ENCODE measurements at regions not wholly inside any gene's neighbourhood (a gene's known extent, or its start where the extent isn't known, plus 50 kb on each side); places are given as distances from the start of the nearest gene placed in this dataset.

DNA sequence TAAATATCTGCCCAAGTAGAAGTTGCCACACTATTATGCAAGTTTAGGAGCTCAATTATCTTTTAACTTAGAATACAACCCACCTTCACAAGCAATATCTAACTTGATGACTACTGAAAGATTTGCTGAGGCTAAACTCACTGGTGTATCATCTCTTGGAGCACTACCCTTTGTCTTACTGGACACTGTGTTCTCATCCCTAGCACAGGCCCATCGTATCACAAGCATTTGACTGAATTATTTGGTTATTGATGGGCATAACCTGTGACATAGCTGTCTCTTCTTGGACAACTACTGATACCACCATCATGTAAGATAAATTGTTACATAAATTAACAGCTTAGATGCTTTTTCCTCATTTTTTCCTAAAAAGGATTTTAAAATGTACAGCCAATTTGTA, 216.2 kb upstream of the THBS1 start:
- DNase-seq = no peak
- intact Hi-C loops (cut with DNase I) = no loop called here

DNA sequence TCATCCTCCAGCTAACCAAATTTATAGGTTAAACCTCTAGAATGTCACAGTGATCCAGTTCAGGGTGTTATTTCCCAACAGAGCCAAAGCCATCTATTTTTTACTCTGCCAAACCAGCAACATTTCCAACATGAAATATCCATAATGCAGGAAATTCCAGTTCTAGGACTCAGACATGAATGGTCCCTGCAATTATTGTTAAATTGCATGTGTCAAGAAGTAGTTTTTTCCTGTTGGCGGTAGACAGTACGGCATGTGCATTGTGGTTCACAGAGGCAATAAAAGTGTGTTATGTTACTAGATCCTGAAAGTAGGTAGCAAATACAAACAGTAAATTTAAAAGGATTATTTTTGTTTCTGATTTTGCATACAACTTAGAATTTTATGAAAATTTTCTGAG, 215.7 kb upstream of the THBS1 start:
- intact Hi-C loops (cut with DNase I) = no loop called here
- DNase-seq = no peak

DNA sequence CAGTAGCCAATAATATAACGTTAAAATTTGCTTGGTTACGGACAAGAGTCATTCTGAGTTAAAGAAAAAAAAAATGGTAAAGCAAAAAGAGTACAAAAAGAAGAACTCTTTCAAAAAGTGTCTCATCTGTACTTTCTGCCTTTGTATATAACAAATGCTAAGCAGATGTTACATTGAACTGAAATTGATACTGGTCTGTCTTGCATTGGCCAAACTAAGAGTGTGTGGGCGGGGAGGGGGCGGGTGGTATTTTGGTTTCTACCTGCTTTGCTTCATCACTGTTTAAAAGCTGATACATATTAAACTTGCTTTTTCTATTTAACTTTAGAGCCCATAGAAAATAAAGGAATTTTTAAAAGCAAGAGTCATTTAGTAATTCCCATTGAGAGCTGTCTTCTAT, 215.0 kb upstream of the THBS1 start:
- no peak for DNase-seq
- intact Hi-C loops (cut with DNase I) = no loop called here

DNA sequence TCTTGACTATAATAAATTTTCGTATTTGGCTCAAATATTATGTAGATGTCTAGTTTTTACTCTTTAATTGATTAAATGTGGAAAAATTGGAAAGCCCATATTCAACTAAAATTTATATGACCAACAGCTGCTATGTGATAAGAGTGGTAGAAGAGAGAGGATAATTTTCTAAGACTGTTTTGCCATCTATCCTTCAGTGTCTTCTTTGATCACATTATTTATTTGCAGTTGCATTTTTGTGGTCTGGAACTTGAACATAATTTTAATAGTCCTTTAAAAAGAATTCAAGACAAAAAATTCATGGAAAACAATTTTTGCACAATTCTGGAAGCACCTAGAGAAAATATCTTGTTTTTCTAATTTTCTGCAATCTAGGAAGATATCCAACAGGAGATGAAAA, 213.3 kb upstream of the THBS1 start:
- DNase-seq = no peak
- intact Hi-C loops (cut with DNase I) = no loop called here

DNA sequence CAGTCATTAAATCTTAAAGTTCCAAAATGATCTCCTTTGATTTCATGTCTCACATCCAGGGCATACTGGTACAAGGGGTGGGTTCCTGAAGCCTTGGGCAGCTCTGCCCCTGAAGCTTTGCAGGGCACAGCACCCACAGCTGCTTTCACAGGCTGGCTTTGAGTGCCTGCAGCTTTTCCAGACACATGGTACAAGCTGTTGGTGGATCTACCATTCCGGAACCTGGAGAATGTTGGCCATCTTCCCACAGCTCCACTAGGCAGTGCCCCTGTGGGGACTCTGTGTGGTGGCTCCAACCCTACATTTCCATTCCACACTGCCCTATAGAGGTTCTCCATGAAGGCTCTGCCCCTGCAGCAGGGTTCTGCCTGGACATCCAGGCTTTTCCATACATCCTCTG, 211.1 kb upstream of the THBS1 start:
- intact Hi-C loops (cut with DNase I) = no loop called here
- DNase-seq = no peak

DNA sequence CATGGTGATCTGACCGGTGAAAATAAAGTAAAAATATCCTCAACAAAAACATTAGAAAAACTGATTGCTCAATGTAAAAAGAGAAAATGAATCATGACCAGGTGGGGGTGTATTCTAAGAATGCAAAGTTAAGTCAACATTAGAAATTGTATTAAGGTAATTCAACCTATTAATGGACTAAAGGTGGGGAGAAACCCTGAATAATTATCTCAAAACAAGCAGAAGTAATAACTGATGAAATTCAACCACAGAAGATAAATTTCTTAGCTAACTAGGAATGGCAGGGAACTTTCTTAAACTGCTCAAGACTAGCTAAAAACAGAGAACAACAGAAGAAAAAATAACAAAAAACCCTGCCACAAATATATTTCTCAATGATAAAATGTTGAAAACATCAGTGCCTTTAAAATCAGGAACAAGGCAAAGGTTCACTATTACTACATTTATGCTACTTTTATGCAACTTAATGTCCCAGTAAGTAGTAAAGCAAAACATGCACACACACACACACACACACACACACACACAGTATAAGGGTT, 204.4 kb upstream of the THBS1 start:
- intact Hi-C loops (cut with DNase I) = no loop called here
- no peak for DNase-seq

DNA sequence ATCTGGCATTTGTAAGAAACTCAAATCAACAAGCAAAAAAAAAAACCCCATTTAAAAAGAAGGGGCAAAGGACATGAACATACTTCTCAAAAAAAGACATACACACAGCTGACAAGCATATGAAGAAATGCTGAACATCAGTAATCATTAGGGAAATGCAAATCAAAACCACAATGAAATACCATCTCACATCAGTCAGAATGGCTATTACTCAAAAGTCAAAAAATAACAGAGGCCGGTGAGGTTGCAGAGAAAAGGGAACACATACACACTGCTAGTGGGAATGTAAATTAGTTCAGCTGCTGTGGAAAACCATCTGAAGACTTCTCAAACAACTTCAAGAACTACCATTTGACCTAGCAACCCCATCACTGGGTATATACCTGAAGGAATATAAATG, 199.4 kb upstream of the THBS1 start:
- DNase-seq = no peak
- intact Hi-C loops (cut with DNase I) = no loop called here

DNA sequence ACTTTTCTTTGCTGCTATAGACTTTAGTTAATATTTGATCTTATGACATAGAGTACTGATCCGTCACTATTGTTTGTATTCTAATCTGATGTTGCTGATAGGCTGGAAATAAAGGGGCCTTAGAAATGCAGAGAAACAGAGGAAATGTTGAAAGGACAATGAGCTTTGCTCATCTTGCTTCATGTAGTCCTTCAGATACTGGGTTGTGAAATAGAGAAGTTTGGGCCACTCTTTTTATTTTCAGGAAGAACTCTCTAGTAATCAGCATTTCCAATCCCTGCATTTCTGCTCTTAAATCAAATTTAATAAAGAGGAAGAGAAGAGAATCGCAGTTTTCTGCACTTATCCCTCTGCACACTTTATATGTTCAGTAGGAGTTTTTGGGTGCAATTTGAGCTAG, 192.8 kb upstream of the THBS1 start:
- DNase-seq = no peak
- intact Hi-C loops (cut with DNase I) = no loop called here

DNA sequence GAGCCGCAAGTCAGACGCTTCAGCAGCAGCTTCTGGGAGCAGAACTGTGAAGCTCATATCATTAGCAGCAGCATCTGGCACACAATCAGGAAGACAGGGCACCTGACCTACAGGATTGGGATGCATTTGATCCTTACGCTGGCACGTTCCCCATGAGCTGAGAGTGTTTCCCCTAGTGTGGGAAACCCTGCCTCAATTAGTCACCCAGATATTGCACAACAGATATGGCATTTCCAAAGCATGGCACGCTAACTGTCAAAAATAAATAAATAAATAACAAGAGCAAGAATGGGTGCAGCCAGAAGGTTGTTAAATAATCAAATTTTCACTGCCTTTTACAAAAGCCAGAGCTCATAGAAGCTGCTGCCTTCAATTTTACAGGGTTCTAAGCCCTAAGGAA, 189.6 kb upstream of the THBS1 start:
- intact Hi-C loops (cut with DNase I) = no loop called here
- DNase-seq = no peak

DNA sequence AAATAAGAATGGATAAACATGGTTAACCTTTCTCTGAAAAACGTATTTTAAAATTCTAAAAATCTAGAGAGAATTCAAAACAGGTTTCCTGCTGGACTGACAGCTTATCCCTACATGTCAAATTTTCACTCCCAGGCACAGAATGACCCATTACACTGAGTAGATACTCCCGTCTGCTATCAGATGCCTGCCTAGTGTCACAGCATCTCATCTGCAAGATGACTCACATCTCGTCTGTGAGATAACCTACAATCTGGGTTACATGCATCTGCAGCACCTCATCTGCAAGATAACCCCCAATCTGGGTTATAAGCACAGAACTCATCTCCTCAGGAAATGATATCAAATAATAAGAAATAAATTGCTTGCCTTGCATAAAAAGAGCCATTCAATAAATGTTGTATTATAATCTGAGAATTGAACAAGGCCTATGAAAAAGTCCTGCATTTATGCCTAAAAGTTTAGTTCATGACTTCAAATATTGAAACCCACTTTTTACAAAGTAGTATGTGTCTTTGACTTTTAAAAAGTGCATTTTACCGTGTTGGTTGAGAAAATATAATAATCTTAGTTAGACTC, 188.3 kb upstream of the THBS1 start:
- intact Hi-C loops (cut with DNase I) = no loop called here
- DNase-seq = peak in 1 of 42 donors; percentile 37

DNA sequence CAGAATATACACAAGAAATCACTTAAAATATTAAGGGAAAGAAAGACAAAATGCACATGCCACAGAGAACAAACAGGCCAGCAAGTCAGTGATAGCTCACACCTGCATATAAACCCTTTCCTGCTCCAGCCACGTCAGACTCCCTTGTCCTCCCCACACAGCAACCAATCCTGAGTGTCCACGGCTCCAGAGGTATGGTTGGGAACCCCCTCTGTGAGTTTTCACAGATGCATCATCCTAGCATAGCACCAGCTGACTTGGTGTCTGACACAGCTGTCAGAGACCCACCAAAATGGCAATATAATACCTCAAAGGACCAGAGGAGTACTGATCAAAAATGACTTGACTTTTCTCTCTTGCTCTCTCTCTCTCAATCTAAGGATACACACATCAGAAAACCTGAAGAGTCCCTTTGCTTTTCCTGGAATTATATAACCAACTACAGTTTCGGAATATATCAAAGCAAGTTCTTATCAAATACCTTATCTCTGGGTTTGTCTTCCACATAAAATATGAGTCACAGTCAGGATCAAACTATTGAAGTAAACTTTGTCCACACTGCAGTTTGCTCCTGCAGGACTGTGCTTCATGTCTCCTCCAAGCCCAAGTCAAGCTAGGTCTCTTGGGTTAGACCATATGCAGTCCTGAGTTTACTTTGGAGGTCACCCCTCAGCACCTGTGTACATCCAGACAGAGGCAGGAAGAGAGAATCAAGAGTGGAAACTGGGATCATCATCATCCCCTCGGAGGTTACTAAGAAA, 187.1 kb upstream of the THBS1 start:
- DNase-seq = no peak
- intact Hi-C loops (cut with DNase I) = no loop called here

DNA sequence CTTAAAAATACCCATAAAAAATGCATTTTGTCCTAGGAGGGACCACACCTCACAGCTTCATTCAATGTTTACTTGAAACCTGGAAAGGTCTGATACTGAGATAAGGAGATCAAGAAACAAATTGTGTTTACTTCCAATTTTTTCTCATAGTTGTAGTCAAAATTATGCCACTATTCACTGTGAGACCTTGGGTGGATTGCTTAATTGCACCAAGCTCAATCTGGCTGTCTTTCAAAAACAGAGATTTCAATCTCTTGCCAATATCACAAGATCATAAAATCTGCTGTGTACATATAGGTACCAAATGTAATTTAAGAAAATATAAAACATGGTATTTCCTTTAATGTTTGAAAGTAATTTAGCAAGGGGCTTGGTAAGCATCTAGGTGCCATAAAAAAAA, 186.4 kb upstream of the THBS1 start:
- no peak for DNase-seq
- intact Hi-C loops (cut with DNase I) = no loop called here

DNA sequence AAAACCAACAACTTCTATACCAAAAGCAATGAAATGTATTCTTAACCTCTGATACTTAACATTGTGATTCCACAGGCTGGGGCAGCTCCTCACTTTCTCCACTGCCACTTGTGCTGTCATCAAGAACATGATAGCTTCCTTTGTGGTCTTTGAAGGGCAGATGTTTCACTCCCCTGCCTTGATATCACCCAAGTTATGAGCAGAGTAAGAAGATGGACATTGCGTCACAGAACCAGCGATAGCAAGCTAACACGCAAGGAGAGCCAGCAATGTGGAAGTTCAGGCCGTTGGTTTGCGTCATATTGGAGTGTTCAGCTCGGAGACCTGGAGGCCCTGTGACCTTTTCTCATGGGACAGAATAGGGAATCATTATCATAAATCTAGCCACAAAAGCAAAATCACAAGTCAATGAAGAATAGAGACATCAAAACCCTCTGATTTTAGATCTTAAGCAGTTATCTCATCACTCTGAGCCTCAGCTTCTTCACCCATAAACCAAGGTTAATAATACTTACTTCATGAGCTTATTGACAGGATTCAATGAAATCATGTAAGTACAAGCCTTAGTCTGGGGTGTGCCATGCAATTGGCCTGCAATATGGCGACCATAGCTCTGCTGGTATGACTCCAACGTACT, 183.8 kb upstream of the THBS1 start:
- no peak for DNase-seq

DNA sequence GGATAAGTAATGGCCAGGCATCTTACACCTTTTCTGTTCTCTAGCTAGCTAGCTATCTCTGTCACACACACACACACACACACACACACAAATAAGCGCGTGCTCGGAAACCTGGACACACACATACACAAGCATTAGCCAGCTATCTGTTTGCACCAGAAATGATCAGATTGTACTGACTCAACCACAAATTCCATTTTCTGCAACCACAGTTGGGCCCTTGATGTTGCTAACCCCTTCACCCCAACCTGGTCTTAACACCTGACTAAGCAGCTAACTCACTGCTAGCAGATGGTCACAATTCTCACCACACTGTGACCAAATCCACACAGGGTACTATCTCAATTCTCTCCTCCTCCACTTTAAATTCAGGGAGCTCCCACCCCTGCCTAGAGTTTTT, 183.0 kb upstream of the THBS1 start:
- DNase-seq = no peak
- intact Hi-C loops (cut with DNase I) = no loop called here

More for the DNA sequence above, 183.8 kb upstream of the THBS1 start:
- intact Hi-C loops (cut with DNase I) = no loop called here

DNA sequence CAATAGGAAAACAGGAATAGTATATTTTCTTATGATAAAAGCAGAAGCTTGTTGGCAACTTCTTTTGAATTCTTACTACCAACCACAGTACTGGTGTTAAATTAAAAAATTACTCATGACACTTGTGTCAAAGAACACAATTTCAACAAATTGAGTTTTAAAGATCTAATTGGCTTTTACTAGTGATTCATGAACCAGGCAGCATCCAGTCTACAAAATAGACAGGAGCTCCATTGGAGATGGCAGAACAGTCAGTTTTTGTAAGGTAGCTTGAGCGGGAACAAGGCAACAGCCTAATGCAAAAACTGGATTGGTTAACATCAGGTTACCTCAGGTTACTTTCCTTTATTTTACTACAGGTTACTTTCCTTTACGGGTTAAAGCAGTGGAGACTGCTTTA, 181.3 kb upstream of the THBS1 start:
- DNase-seq = no peak
- intact Hi-C loops (cut with DNase I) = no loop called here

DNA sequence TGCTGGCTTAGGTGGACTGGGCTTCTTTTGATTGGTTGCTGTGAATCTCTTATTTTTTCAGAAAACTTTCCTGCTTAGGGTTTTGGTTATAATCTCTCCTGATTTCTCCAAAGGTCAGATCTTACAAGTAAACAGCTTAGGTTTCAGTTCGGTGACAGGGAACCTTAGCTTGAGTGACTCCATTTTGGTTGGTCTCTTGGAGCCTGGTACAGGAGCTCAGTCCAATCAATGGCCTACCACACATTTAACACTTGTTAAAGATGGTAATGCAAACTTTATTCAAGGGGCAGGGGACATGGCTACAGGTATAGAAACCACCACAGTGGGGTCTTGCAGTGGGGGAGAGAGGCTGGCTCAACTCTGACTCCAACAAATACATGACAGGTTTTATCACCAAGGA, 180.9 kb upstream of the THBS1 start:
- intact Hi-C loops (cut with DNase I) = no loop called here
- DNase-seq = no peak

DNA sequence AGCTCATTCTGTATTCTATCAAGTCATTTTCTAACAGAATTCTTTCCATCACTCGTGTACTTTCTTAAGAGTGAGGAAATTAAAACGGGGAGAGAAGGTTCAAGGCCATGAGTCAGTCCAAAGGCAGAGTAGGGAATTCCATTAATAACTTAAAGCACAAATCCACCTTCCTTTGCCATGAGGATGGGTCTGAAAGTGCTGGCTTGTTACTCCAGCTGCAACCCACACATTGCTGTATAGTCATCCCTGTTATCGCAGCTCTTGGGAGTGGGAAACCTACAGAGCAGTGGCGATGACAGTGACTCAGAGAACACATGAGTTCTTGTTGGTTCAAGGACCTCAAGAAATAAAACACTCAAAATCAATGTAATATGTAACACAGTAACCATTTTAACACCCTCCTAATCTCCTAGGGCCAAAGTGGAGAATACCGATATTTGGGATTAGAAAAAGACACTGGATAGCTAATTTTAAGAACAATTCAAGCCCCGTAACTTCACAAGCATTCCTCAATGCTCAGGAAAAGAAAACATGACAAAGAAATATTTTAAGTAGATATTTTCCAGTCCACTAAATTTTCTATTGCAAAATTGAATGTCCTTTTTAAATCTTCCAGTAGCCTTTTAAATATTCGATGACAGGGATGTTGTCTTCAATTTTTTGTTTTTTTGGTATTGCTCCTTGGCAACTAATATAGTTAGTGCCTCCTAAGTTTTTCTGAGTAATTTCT, 179.9 kb upstream of the THBS1 start:
- DNase-seq = peak in 25 of 42 donors; percentile 1 to 73 (median 22)
- intact Hi-C loops (cut with DNase I) = no loop called here

DNA sequence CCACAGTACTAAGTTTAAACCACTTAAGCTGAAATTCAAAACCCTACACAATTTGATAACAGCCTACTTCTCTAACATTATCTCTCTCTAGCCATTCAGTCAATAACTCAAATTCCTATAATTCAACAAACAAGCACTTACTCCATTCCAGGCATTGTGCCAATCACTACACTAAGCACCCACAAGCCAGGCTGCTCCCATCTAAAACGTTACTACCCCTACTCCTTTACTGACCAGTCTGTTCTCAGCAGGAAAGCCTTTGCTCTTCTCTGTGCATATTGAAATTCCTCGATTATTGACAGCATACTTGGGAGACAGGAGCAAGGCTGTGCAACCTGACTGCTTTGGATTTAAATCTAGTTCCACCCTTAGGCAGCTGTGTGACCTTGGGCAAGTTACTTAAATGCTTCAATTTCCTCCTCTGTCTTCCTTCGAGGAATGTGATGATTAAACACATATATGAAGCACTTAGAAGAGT, 177.2 kb upstream of the THBS1 start:
- intact Hi-C loops (cut with DNase I) = no loop called here
- DNase-seq = no peak

DNA sequence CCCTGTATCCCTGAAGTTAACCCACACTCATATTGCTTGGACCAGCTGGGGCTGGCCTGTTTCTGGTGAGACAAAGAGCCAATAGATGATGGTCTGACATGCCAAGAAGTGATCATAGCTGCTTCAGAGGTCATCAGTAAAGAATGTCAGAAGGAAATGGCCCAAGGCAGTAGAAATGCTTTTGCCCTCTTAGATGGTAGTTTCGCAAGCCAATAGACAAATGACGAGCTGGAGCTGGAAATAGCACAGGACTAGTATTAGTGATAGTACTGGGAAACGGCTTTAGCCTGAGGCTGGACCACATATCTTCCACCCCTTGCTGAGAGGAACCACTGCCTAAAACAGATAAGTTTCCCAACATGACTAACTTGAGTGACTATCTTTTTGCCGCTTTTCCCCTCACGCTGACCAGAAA, 176.1 kb upstream of the THBS1 start:
- intact Hi-C loops (cut with DNase I) = no loop called here
- no peak for DNase-seq

DNA sequence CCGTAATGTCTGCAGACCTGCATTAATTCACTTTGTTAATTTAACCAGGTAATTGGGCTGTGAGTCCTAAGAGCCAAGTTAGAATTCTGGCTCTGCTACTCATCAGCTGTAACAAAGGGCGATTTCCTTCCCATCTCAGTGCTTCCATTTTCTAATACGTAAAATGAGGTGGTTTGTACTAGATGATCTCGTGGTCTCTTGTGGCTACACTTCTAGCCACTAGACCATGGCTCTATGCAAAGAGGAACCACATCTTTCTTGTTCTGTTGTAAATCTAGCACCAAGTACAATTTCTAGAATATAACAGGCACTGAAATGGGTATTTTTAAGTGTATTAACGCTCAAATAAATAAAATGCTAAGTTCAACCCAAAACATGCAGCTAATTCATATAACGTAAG, 174.4 kb upstream of the THBS1 start:
- DNase-seq = no peak
- intact Hi-C loops (cut with DNase I) = no loop called here

Data from head of caudate nucleus (tissue), 42 donors.